ENCODE measurements at regions not wholly inside any gene's neighbourhood (a gene's known extent, or its start where the extent isn't known, plus 50 kb on each side); places are given as distances from the start of the nearest gene placed in this dataset.

DNA sequence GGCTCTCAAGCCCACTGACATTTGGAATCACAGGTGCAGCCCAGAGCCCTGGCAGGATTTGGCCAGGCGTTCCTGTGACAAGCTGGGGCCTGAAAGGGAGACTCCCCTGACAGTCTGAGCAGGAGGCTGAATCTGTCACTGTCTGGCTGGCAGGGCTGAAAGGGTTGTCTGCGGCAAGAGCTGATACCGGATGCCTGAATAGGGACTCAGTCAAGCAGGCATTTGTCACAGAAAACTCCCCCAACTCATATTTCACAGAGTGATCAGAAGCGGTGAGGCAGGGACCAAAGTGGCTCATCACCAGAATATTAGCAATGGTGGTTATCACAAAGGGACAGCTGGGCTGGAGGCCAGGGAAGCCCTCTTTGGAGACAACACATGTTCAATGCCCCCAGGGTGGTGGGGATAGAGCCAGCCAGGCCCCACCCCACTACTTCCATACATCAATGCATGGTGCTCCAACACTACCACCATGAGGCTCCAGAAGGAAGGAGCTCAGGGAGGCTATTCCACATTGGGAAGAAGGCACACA, 295.5 kb downstream of the DTWD2 start:
- no peaks in the 10 kb centered on the region for H3K9me3 ChIP-seq (ENCODE audit: insufficient read depth, low read length)
- TF ChIP-seq ZNF274 (IDR thresholded peaks at IDR 0.05; ENCODE audit: low read depth, low read length) (no peak), YY1 (IDR thresholded peaks at IDR 0.05; ENCODE audit: insufficient read depth, insufficient read length) (no peak), SUZ12 (IDR thresholded peaks at IDR 0.05; ENCODE audit: extremely low read depth, insufficient read depth, insufficient read length) (no peak)
- no peaks in the 10 kb centered on the region for H3K27me3 ChIP-seq (ENCODE audit: insufficient read depth, insufficient read length)
- H3K9ac ChIP-seq (ENCODE audit: insufficient read length, low read depth): no peak overlapping the region
- H3K4me3 ChIP-seq (ENCODE audit: insufficient read length, low read depth): no peak overlapping the region
- H3K36me3 ChIP-seq (ENCODE audit: insufficient read depth, insufficient read length, low read length): no peaks in the 10 kb centered on the region
- H3K4me1 ChIP-seq (ENCODE audit: insufficient read depth, insufficient read length): no peaks in the 10 kb centered on the region
- DNase-seq (ENCODE audit: low read depth, low spot score): no peak

DNA sequence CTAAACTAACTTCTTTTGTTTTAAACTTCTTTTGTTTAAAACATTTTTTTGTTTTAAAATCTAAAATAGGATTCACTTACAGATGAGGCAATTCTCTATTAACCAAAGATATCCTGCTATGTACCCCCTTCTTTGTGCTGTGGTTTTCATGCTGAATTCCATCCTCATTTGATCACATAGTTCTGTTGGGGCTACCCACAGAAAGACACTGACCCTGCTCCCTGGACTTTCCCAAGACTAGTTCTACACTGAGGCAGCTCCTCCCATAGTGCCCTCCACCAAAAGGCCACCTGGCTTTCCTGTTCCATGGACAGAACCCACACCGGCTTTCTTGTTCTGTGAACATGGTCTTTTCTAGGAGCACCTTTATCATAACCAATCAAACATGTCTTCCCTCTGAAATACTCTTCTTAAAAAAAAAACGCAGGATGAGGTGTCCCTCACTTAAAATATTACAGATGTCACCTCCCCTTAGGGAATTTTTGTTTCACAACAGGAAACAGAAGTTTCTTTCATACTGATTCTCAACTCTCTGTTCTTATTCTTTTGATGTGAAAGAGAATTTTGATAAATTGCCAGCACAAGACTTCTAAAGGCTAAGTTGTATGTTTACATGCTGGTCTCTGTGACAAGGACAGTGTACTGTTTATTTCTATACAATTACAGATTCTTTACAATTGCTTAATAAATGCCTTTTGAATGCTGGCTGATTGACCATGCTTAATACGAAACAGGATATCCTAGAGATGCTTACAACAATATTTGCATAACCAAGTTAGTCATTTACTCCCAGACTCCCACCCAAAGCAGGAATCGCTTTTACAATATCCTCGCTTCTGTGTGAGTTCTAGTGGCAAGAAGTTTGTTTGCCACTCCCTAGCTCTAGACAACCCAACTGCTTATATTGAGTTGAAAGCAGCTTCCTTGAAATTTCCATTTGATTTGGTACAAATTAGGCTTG, 300.4 kb downstream of the DTWD2 start:
- no peaks in the 10 kb centered on the region for H3K4me1 ChIP-seq (ENCODE audit: insufficient read depth, insufficient read length)
- H3K9ac ChIP-seq (ENCODE audit: insufficient read length, low read depth): no peak overlapping the region
- H3K4me3 ChIP-seq (ENCODE audit: insufficient read length, low read depth): no peak overlapping the region
- H3K9me3 ChIP-seq (ENCODE audit: insufficient read depth, low read length): no peaks in the 10 kb centered on the region
- no peaks in the 10 kb centered on the region for H3K36me3 ChIP-seq (ENCODE audit: insufficient read depth, insufficient read length, low read length)
- H3K27me3 ChIP-seq (ENCODE audit: insufficient read depth, insufficient read length): no peaks in the 10 kb centered on the region
- DNase-seq (ENCODE audit: low read depth, low spot score): no peak
- TF ChIP-seq YY1 (IDR thresholded peaks at IDR 0.05; ENCODE audit: insufficient read depth, insufficient read length) (no peak), ZNF274 (IDR thresholded peaks at IDR 0.05; ENCODE audit: low read depth, low read length) (no peak), SUZ12 (IDR thresholded peaks at IDR 0.05; ENCODE audit: extremely low read depth, insufficient read depth, insufficient read length) (no peak)

DNA sequence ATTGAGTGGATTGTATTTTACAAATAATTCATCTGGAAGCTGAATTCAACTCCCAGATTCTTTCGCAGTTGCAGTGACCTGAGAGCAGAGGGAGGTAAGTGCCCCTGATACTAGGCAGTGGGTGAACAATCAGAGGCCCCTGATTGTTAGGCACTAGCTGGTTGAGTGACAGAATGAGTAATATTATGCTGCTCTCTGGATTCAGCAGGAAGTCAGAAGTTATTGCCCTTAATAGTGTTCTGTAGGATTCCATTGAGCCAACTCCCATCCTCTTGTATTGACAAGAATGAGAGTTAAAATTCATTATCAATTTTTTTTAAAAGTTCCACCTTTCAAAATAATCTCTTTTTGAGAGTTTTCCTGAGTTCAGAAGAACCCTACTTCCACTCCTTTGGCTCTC, 301.2 kb downstream of the DTWD2 start:
- no peaks in the 10 kb centered on the region for H3K9me3 ChIP-seq (ENCODE audit: insufficient read depth, low read length)
- H3K4me1 ChIP-seq (ENCODE audit: insufficient read depth, insufficient read length): no peaks in the 10 kb centered on the region
- TF ChIP-seq ZNF274 (IDR thresholded peaks at IDR 0.05; ENCODE audit: low read depth, low read length) (no peak), YY1 (IDR thresholded peaks at IDR 0.05; ENCODE audit: insufficient read depth, insufficient read length) (no peak), SUZ12 (IDR thresholded peaks at IDR 0.05; ENCODE audit: extremely low read depth, insufficient read depth, insufficient read length) (no peak)
- DNase-seq (ENCODE audit: low read depth, low spot score): no peak
- no peak overlapping the region for H3K4me3 ChIP-seq (ENCODE audit: insufficient read length, low read depth)
- H3K36me3 ChIP-seq (ENCODE audit: insufficient read depth, insufficient read length, low read length): no peaks in the 10 kb centered on the region
- no peak overlapping the region for H3K9ac ChIP-seq (ENCODE audit: insufficient read length, low read depth)
- H3K27me3 ChIP-seq (ENCODE audit: insufficient read depth, insufficient read length): no peaks in the 10 kb centered on the region

DNA sequence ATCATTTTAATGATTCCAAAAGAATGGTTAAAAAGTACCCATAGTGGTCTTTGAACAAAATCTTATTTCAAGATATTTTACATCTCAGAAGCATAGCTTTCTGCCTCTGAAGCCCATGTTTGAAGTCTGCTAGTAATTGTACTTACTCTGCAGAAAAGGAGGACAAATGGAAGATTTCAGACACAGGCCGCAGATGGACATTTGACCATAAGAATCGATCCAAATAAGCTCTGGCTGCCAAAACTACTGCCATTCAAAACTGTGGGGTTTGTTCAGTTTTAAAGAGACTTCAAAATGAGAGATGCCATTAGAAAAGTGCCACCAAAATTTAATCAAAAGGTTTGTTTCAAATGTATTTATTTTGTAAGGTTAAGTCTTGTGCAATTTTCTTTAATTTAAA, 306.7 kb downstream of the DTWD2 start:
- no peak overlapping the region for H3K9ac ChIP-seq (ENCODE audit: insufficient read length, low read depth)
- no peaks in the 10 kb centered on the region for H3K36me3 ChIP-seq (ENCODE audit: insufficient read depth, insufficient read length, low read length)
- H3K27me3 ChIP-seq (ENCODE audit: insufficient read depth, insufficient read length): no peaks in the 10 kb centered on the region
- H3K4me1 ChIP-seq (ENCODE audit: insufficient read depth, insufficient read length): no peaks in the 10 kb centered on the region
- H3K4me3 ChIP-seq (ENCODE audit: insufficient read length, low read depth): no peak overlapping the region
- TF ChIP-seq SUZ12 (IDR thresholded peaks at IDR 0.05; ENCODE audit: extremely low read depth, insufficient read depth, insufficient read length) (no peak), YY1 (IDR thresholded peaks at IDR 0.05; ENCODE audit: insufficient read depth, insufficient read length) (no peak), ZNF274 (IDR thresholded peaks at IDR 0.05; ENCODE audit: low read depth, low read length) (no peak)
- DNase-seq (ENCODE audit: low read depth, low spot score): no peak
- no peaks in the 10 kb centered on the region for H3K9me3 ChIP-seq (ENCODE audit: insufficient read depth, low read length)

DNA sequence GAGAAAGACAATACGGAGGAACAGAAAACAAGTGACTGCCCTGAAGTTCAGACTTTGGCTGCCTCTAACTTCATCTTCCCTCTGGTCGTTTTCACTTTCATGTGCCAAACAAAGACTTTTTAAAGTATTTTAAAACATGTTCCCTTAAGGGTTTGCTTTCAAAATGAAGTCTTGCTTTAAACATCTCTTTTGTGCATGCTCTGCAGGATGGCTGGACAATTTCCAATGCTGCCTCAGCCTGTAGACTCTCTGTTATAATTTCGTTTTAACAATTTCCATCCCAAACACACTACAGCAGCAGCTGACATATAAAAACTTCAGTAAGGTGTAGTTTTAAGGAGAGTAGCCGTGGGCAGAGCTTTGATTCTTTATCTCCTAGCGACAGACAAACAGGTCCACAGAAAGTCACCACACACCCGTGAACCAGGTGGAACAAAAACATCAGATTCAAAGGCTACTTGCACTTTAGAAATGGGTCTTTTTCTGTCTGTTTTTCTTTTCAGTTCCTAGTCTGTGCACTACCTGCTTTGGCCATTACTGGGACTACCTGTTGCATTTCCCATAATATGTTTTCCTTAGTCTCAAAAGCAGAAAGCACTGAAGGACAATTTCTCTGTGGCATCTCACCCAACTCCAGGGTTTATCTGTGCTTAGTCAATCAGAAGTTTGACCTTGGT, 308.9 kb downstream of the DTWD2 start:
- Histone ChIP-seq H3K4me3 (ENCODE audit: insufficient read length, low read depth) (no peak overlapping the region), H3K36me3 (ENCODE audit: insufficient read depth, insufficient read length, low read length) (no peaks in the 10 kb centered on the region), H3K4me1 (ENCODE audit: insufficient read depth, insufficient read length) (no peaks in the 10 kb centered on the region), H3K27me3 (ENCODE audit: insufficient read depth, insufficient read length) (no peaks in the 10 kb centered on the region), H3K9ac (ENCODE audit: insufficient read length, low read depth) (no peak overlapping the region), H3K9me3 (ENCODE audit: insufficient read depth, low read length) (no peaks in the 10 kb centered on the region)
- TF ChIP-seq YY1 (IDR thresholded peaks at IDR 0.05; ENCODE audit: insufficient read depth, insufficient read length) (no peak), SUZ12 (IDR thresholded peaks at IDR 0.05; ENCODE audit: extremely low read depth, insufficient read depth, insufficient read length) (no peak), ZNF274 (IDR thresholded peaks at IDR 0.05; ENCODE audit: low read depth, low read length) (no peak)
- no peak for DNase-seq (ENCODE audit: low read depth, low spot score)

DNA sequence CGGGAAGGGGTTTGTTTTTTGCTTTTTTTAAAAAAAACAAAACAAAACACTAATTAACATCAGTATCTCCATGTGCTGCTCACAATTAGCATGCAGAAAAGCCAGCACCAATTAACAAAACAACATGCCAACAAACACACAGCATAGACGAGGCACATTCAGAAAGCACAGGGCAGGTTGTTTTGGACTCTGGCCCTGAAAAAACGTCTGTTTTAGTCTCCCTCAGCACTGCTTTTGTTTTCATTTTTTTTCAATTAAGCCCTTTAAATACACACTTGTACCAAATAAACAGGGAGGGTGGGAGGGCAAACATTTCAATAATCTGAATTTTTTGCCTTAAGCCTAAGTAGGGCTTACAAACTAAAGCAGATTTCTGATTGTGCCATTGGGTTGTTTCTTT, 309.6 kb downstream of the DTWD2 start:
- Histone ChIP-seq H3K4me1 (ENCODE audit: insufficient read depth, insufficient read length) (no peaks in the 10 kb centered on the region), H3K27me3 (ENCODE audit: insufficient read depth, insufficient read length) (no peaks in the 10 kb centered on the region), H3K9ac (ENCODE audit: insufficient read length, low read depth) (no peak overlapping the region), H3K9me3 (ENCODE audit: insufficient read depth, low read length) (no peaks in the 10 kb centered on the region), H3K36me3 (ENCODE audit: insufficient read depth, insufficient read length, low read length) (no peaks in the 10 kb centered on the region), H3K4me3 (ENCODE audit: insufficient read length, low read depth) (no peak overlapping the region)
- TF ChIP-seq ZNF274 (IDR thresholded peaks at IDR 0.05; ENCODE audit: low read depth, low read length) (no peak), YY1 (IDR thresholded peaks at IDR 0.05; ENCODE audit: insufficient read depth, insufficient read length) (no peak), SUZ12 (IDR thresholded peaks at IDR 0.05; ENCODE audit: extremely low read depth, insufficient read depth, insufficient read length) (no peak)
- no peak for DNase-seq (ENCODE audit: low read depth, low spot score)

DNA sequence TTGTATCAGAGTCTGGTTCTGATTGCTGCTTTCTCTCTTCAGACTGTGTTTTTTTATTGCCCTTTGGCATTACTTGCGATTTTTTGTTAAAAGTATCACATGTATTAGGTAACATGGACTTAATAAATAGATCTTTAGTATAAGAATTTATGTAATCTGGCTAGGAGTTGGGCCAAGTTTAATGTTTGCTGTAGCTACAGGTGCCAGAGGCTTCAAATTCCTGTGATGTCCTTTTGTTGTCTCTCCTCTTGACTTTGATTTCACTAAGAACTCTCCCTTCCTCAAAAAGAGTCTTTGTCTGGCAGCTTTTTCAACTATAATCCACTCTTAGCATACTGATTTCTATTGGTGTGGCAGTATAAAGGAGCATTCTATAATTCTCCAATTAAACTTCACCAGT, 313.1 kb downstream of the DTWD2 start:
- no peaks in the 10 kb centered on the region for H3K36me3 ChIP-seq (ENCODE audit: insufficient read depth, insufficient read length, low read length)
- TF ChIP-seq YY1 (IDR thresholded peaks at IDR 0.05; ENCODE audit: insufficient read depth, insufficient read length) (no peak), ZNF274 (IDR thresholded peaks at IDR 0.05; ENCODE audit: low read depth, low read length) (no peak), SUZ12 (IDR thresholded peaks at IDR 0.05; ENCODE audit: extremely low read depth, insufficient read depth, insufficient read length) (no peak)
- H3K4me3 ChIP-seq (ENCODE audit: insufficient read length, low read depth): no peak overlapping the region
- no peaks in the 10 kb centered on the region for H3K9me3 ChIP-seq (ENCODE audit: insufficient read depth, low read length)
- no peak overlapping the region for H3K9ac ChIP-seq (ENCODE audit: insufficient read length, low read depth)
- no peaks in the 10 kb centered on the region for H3K4me1 ChIP-seq (ENCODE audit: insufficient read depth, insufficient read length)
- no peak for DNase-seq (ENCODE audit: low read depth, low spot score)
- H3K27me3 ChIP-seq (ENCODE audit: insufficient read depth, insufficient read length): no peaks in the 10 kb centered on the region

Measured in NT2/D1 (cell line).